HG03558 (cell line): ENCODE measurements at regions not wholly inside any gene's neighbourhood (a gene's known extent, or its start where the extent isn't known, plus 50 kb on each side); places are given as distances from the start of the nearest gene placed in this dataset.
A peak's percentile ranks its signal among the peaks of the same experiment; 100 is the strongest.

ENCODE experiments used
- ATAC-seq: cut with Tn5 transposase; IDR thresholded peaks from one replicate; pipeline ENCODE4 v1.9.1; 2021; ENCODE audit warnings: moderate number of reproducible peaks; ENCODE audit not compliant: unreplicated experiment; ENCODE audit errors: extremely low read depth

- no peak for ATAC-seq
Measured at GRCh38 chr12:90899456-90900182, 55.4 kb downstream of the CCER1 start.

- ATAC-seq, result no peak
Measured at GRCh38 chr12:90897986-90898385, 57.0 kb downstream of the CCER1 start.

GRCh38 chr12:90897316-90897715 lies 57.7 kb downstream of the CCER1 start:
- no peak for ATAC-seq

GRCh38 chr12:90896821-90897220 lies 58.2 kb downstream of the CCER1 start:
- no peak for ATAC-seq

- ATAC-seq, result no peak
Measured at GRCh38 chr12:90896164-90896563, 58.8 kb downstream of the CCER1 start.

GRCh38 chr12:90888316-90888715 lies 66.7 kb downstream of the CCER1 start:
- no peak for ATAC-seq

GRCh38 chr12:90883456-90883855 lies 71.5 kb downstream of the CCER1 start:
- no peak for ATAC-seq

- ATAC-seq, result no peak
Measured at GRCh38 chr12:90871726-90872096, 83.3 kb downstream of the CCER1 start.

GRCh38 chr12:90870971-90871725 lies 83.8 kb downstream of the CCER1 start:
- ATAC-seq, result no peak

- ATAC-seq, result no peak
Measured at GRCh38 chr12:90868626-90869025, 86.3 kb downstream of the CCER1 start.

GRCh38 chr12:90859591-90859990 lies 95.4 kb downstream of the CCER1 start:
- no peak for ATAC-seq

- no peak for ATAC-seq
Measured at GRCh38 chr12:90858252-90858651, 96.7 kb downstream of the CCER1 start.

- no peak for ATAC-seq
Measured at GRCh38 chr12:90855534-90855933, 99.4 kb downstream of the CCER1 start.

- peak; percentile 46 for ATAC-seq
Measured at GRCh38 chr12:90854136-90854689, 100.8 kb downstream of the CCER1 start.

- ATAC-seq, result no peak
Measured at GRCh38 chr12:90851800-90852718, 102.9 kb downstream of the CCER1 start.

- no peak for ATAC-seq
Measured at GRCh38 chr12:90842477-90842876, 112.5 kb downstream of the CCER1 start.

GRCh38 chr12:90841336-90841735 lies 113.6 kb downstream of the CCER1 start:
- no peak for ATAC-seq

- ATAC-seq, result no peak
Measured at GRCh38 chr12:90839346-90839745, 115.6 kb downstream of the CCER1 start.

GRCh38 chr12:90836689-90837088 lies 118.3 kb downstream of the CCER1 start:
- no peak for ATAC-seq

- no peak for ATAC-seq
Measured at GRCh38 chr12:90833228-90833627, 121.7 kb downstream of the CCER1 start.
